SK-N-SH (cell line): ENCODE measurements at regions not wholly inside any gene's neighbourhood (a gene's known extent, or its start where the extent isn't known, plus 50 kb on each side); places are given as distances from the start of the nearest gene placed in this dataset.

Source experiments
- EZH2phosphoT487 ChIP-seq: fragments of 200-600 bp; sonication (generic); IDR thresholded peaks from 2 replicates; pipeline ENCODE4 v1.6.1; 2017; ENCODE audit warnings: low read depth, mixed run types, mild to moderate bottlenecking, antibody characterized with exemption, moderate library complexity, borderline replicate concordance
- FOXJ3 ChIP-seq: sonication (generic); formaldehyde crosslinking; IDR thresholded peaks from 2 replicates; pipeline ENCODE4 v1.5.1; 2020; ENCODE audit warnings: mild to moderate bottlenecking, missing genetic modification reagents
- POLR2AphosphoS5 ChIP-seq: IDR thresholded peaks from 2 replicates; pipeline ENCODE4 v1.6.1; 2012; ENCODE audit warnings: low read depth, low read length
- SMC3 ChIP-seq: IDR thresholded peaks from 2 replicates; pipeline ENCODE4 v1.6.1; 2012; ENCODE audit warnings: low read depth, low read length, improper control_type of control experiment
- TAF1 ChIP-seq: IDR thresholded peaks from 2 replicates; pipeline ENCODE4 v1.6.1; 2012; ENCODE audit warnings: low read depth, mild to moderate bottlenecking, low read length, moderate library complexity, borderline replicate concordance
- TCF12 ChIP-seq: IDR thresholded peaks from 2 replicates; pipeline ENCODE4 v1.4.0; 2012
- TEAD4 ChIP-seq: IDR thresholded peaks from 2 replicates; pipeline ENCODE4 v1.4.0; 2012; ENCODE audit warnings: mild to moderate bottlenecking, borderline replicate concordance; ENCODE audit not compliant: insufficient read depth
- YY1 ChIP-seq: IDR thresholded peaks from 2 replicates; pipeline ENCODE4 v1.4.0; 2012; ENCODE audit warnings: low read depth, mild to moderate bottlenecking
- TF ChIP-seq, protein P1 (sequence below): fragments of 200-600 bp; sonication (generic); IDR thresholded peaks from 2 replicates; pipeline ENCODE4 v1.6.1; 2017; ENCODE audit warnings: antibody characterized with exemption, mild to moderate bottlenecking, moderate library complexity
- TF ChIP-seq, protein P2 (sequence below): IDR thresholded peaks from 2 replicates; pipeline ENCODE4 v1.4.0; 2012; ENCODE audit warnings: low read depth
- TF ChIP-seq, protein P3 (sequence below): IDR thresholded peaks from 2 replicates; pipeline ENCODE4 v1.4.0; 2012; ENCODE audit warnings: low read depth, borderline replicate concordance
- TF ChIP-seq, protein P4 (sequence below): fragments of 150-350 bp; IDR thresholded peaks from 2 replicates; pipeline ENCODE4 v1.6.1; 2017; ENCODE audit warnings: antibody characterized with exemption, low read length, low read depth, borderline replicate concordance
- TF ChIP-seq, protein P5 (sequence below): IDR thresholded peaks from 2 replicates; pipeline ENCODE4 v1.4.0; 2012; ENCODE audit warnings: low read depth, borderline replicate concordance

DNA sequence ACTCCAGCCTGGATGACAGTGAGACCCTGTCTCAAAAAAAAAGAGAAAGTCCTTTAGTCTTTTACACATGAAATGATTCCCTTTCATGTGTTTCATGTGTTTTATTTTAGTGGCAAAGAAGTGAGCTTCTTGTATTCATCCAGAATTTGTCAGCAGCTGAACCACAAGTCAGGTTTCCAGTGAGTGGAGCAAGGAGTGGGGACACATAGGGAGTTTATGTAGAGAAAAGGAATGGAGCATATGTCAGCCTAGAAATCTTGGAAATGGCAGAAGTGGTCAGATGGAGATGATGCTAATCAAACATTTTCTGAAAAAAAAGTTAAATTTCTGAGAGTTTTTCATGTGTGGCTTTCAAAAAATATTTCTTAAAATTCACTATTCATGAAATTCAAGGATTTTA is 383.0 kb upstream of the GATB start:
- TF ChIP-seq, protein P1, sequence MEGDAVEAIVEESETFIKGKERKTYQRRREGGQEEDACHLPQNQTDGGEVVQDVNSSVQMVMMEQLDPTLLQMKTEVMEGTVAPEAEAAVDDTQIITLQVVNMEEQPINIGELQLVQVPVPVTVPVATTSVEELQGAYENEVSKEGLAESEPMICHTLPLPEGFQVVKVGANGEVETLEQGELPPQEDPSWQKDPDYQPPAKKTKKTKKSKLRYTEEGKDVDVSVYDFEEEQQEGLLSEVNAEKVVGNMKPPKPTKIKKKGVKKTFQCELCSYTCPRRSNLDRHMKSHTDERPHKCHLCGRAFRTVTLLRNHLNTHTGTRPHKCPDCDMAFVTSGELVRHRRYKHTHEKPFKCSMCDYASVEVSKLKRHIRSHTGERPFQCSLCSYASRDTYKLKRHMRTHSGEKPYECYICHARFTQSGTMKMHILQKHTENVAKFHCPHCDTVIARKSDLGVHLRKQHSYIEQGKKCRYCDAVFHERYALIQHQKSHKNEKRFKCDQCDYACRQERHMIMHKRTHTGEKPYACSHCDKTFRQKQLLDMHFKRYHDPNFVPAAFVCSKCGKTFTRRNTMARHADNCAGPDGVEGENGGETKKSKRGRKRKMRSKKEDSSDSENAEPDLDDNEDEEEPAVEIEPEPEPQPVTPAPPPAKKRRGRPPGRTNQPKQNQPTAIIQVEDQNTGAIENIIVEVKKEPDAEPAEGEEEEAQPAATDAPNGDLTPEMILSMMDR: no peak
- TF ChIP-seq, protein P2, sequence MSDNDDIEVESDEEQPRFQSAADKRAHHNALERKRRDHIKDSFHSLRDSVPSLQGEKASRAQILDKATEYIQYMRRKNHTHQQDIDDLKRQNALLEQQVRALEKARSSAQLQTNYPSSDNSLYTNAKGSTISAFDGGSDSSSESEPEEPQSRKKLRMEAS: no peak
- TF ChIP-seq EZH2phosphoT487: no peak
- no peak for TF ChIP-seq YY1
- TF ChIP-seq, protein P3, sequence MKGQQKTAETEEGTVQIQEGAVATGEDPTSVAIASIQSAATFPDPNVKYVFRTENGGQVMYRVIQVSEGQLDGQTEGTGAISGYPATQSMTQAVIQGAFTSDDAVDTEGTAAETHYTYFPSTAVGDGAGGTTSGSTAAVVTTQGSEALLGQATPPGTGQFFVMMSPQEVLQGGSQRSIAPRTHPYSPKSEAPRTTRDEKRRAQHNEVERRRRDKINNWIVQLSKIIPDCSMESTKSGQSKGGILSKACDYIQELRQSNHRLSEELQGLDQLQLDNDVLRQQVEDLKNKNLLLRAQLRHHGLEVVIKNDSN: no peak
- TF ChIP-seq SMC3: no peak
- no peak for TF ChIP-seq TEAD4
- TF ChIP-seq FOXJ3 (CRISPR knock-in tag): no peak
- TF ChIP-seq, protein P4, sequence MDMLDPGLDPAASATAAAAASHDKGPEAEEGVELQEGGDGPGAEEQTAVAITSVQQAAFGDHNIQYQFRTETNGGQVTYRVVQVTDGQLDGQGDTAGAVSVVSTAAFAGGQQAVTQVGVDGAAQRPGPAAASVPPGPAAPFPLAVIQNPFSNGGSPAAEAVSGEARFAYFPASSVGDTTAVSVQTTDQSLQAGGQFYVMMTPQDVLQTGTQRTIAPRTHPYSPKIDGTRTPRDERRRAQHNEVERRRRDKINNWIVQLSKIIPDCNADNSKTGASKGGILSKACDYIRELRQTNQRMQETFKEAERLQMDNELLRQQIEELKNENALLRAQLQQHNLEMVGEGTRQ: no peak
- no peak for TF ChIP-seq POLR2AphosphoS5
- TF ChIP-seq TCF12: no peak
- no peak for TF ChIP-seq TAF1
- TF ChIP-seq, protein P5, sequence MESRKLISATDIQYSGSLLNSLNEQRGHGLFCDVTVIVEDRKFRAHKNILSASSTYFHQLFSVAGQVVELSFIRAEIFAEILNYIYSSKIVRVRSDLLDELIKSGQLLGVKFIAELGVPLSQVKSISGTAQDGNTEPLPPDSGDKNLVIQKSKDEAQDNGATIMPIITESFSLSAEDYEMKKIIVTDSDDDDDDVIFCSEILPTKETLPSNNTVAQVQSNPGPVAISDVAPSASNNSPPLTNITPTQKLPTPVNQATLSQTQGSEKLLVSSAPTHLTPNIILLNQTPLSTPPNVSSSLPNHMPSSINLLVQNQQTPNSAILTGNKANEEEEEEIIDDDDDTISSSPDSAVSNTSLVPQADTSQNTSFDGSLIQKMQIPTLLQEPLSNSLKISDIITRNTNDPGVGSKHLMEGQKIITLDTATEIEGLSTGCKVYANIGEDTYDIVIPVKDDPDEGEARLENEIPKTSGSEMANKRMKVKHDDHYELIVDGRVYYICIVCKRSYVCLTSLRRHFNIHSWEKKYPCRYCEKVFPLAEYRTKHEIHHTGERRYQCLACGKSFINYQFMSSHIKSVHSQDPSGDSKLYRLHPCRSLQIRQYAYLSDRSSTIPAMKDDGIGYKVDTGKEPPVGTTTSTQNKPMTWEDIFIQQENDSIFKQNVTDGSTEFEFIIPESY: no peak
